Stimulated activated CD4-positive, alpha-beta T cell treated with anti-CD3 and anti-CD28 coated beads, Interleukin-4, amount 100 ng/mL, for 1 hour (primary cell): ENCODE measurements at regions not wholly inside any gene's neighbourhood (a gene's known extent, or its start where the extent isn't known, plus 50 kb on each side); places are given as distances from the start of the nearest gene placed in this dataset.
"Not testable (repeated sequence)": the region's sequence is repeated elsewhere in the genome, so short reads cannot be mapped to it uniquely, and the experiment has no call there.

Experiments
- DNase-seq: peaks from one replicate; pipeline ENCODE4 v3.0.0-alpha.2; 2020

- no peak for DNase-seq
Observed at GRCh38 chr7:17095931-17096330, 202.5 kb upstream of the AHR start.

- no peak for DNase-seq
Observed at GRCh38 chr7:17097668-17098297, 200.7 kb upstream of the AHR start.

GRCh38 chr7:17098515-17098914 lies 199.9 kb upstream of the AHR start:
- DNase-seq, result no peak

- no peak for DNase-seq
Observed at GRCh38 chr7:17099083-17099973, 199.1 kb upstream of the AHR start.

DNA sequence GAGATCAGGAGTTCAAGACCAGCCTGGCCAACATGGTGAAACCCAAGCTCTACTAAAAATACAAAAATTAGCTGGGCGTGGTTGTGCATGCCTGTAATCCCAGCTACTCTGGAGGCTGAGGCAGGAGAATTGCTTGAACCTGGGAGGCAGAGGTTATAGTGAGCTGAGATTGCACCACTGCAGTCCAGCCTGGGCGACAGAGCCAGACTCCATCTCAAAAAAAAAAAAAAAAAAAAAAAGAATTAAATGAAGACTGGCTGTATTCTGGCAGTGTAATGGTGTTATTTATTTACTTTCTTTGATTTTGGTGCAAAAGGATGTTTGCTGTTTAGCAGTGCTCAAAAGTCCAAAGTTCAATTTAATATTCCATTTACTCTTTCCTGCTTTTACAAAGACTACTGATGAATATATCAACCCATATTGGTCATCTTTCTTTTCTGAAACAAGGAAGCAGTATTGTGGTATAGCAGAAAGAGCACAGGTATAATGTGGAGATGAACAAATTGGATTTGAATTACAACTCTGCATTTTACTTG lies 198.4 kb upstream of the AHR start:
- not testable (repeated sequence) for DNase-seq

DNA sequence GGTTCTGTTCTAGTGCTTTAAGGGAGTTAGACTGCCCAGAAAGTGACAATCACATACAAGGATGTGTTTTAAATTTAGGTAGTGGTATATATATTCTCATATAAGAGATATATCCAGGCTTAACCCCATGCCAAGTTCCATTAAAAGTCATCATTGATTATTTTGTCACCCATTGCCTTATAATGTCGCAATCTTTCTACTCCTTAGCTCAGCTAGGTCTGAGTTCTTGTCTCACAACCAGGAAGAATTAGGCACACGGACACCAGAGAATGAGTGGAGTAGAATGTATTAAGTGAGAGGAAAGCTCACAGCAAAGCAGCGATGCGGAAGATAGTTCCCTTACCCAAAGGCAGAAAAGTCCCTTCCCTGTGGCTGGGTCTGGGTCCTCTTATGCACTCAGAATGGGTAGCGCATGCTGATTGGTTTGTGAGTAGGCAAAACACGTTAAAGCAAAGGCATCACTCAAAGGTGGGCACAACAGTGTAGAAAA lies 197.2 kb upstream of the AHR start:
- DNase-seq, result no peak

GRCh38 chr7:17103170-17103569 lies 195.3 kb upstream of the AHR start:
- no peak for DNase-seq

DNA sequence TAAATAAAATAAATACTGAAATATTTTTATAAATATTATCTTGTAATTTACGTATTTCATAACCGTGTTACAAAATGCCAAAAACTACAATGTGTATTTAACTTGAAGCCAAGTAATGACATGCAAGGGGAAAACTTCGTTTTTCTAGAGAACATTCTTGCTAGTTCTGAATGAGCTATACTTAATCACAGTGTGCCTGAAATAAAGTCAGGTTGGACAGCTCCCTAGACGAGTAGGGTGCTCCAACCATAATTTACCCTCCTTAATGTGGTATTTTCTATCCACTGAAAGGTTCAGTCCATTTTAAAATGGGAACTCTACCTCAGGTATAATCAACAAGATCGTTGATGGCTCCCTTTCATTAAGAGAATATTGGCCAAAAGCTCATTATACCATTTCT lies 194.5 kb upstream of the AHR start:
- no peak for DNase-seq

GRCh38 chr7:17104419-17104818 lies 194.0 kb upstream of the AHR start:
- DNase-seq, result no peak

DNA sequence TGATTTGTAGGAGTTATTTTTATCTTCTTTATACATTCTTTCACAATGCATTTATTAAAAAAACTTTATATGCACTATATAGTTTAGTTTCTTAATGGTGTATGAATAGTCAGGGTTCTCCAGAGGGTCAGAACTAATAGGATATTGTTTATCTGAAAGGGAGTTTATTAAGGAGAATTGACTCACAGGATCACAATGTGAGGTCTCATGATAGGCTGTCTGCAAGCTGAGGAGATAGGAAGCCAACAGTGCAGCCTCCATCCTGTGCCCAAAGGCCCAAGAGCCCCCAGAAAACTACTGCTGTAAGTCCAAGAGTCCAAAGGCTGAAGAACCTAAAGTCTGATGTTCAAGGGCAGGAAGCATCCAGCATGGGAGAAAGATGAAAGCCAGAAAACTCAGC lies 192.8 kb upstream of the AHR start:
- DNase-seq, result no peak

- DNase-seq, result no peak
Observed at GRCh38 chr7:17108049-17108584, 190.3 kb upstream of the AHR start.

DNA sequence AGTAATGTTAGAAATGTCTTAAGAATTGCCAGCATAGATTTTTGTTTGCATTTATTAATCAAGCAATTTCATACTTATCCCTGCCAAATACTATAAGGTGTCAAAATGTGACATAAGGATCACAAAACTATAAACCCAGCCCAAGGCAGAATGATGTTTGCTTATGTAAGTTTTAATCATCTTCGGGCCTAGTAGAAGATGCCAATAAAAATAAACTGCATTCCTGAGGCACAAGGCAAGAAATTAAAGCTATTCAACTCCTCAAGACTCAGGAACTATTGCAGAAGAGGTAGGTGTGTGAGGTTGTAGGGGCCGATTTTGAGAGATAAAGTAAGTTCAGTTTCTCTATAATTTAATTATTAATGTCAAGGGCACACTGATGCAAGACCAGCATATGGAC lies 189.4 kb upstream of the AHR start:
- DNase-seq, result no peak

- not testable (repeated sequence) for DNase-seq
Observed at GRCh38 chr7:17113770-17114169, 184.7 kb upstream of the AHR start.

DNA sequence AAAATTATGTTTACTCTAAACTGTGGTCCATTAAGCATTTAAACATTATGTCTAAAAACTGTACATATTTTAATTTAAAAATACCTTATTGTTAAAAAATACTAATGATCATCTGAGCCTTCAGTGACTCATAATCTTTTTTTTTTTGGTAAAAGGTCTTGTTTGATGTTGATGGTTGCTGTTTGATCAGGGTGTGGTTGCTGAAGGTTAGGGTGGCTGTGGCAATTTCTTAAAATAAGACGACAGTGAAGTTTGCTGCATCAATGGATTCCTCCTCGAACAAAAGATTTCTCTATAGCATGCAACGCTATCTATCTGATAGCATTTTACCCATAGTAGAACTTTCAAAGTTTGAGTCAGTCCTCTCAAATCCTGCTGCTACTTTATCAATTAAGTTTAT lies 180.0 kb upstream of the AHR start:
- no peak for DNase-seq

DNA sequence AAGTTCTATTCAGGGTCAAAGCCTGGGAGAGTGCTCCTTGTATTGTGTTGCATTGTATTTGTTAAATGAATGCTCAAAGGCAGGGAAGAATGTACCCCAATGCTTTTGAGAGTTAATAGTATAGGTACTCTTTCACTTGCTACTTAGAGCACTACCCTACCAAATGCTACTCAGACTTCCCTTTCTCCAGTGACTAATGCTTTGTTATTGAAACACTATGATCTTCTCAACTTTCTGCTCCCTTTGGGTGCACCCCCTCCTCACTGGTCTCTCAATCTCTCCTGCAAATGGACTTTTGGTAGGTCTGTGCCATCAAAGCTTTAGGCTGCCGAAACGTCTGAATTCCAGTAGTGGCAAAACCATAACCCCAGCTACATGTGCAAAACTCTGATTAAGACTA lies 177.7 kb upstream of the AHR start:
- DNase-seq, result no peak

- DNase-seq, result no peak
Observed at GRCh38 chr7:17121671-17122070, 176.8 kb upstream of the AHR start.

DNA sequence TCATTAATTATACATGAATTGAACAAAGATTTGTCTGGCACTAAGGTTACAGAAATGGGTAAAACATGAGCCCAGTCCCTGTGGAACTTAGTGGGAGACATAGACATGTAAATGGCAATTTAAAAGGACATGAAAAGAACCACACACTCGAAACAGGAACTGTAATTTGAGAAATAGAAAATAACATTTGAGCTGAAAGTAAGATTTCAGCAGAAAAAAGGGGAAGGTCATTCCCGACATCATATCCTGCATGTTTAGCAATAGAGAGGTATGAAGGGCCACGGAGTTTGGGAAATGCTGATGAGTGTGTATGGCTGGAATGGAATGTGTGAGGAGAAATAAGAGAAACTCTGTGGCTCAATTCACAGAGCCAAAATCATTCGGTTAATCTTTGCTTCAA lies 175.4 kb upstream of the AHR start:
- no peak for DNase-seq

DNA sequence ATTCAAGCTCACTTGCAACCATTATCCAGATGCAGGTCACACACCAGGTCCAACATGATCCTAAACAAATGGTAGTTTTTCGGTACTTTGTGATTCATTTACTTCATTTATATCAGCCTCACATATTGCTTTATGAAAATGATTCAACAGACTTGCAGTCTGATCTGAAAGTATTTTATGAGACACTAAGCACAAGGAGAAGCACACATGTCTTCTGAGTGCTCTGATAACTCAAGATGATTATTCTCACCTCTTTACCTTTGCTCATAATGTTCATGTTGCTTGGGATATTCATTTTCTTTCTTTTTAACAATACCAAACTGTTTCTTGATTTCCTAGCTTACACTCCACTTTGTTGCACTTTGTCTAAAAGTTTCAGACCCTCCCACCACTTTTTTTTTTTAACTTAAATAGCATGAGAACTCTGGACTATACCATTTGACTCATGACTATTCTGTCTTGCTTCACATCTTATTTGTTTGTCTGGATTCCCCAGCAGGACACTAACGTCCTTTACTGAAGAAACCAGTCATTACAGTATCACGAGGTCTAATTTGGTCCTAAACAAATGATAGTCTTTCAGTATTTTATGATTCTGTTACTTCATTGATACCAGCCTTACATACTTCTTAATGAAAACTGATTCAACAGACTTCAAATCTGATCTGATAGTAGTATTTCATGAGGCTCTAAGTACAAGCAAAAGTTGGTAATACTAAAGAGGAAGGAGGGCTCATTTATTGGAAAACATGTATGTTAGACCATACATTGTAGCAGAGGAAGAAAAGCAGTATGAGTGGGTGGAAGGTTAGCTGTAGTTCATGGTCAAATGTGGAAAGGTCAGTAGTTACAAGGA lies 171.8 kb upstream of the AHR start:
- DNase-seq, result no peak

DNA sequence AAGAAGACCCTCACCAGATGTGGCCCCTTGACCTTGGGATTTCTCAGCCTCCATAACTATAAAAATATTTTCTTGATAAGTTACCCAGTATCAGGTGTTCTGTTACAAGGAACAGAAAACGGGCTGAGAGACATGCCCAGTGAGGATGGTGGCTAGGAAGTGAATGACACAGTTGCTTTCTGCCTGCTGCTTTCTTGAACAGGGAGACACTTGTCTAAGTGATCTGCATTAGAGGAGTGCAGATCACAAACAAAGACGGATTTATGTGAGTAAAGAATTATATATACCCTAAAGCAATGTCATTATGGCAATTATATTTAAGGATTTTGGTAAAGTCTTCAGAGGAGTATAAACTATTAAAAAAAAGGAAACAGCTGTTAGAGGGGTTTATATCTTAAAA lies 169.2 kb upstream of the AHR start:
- no peak for DNase-seq

DNA sequence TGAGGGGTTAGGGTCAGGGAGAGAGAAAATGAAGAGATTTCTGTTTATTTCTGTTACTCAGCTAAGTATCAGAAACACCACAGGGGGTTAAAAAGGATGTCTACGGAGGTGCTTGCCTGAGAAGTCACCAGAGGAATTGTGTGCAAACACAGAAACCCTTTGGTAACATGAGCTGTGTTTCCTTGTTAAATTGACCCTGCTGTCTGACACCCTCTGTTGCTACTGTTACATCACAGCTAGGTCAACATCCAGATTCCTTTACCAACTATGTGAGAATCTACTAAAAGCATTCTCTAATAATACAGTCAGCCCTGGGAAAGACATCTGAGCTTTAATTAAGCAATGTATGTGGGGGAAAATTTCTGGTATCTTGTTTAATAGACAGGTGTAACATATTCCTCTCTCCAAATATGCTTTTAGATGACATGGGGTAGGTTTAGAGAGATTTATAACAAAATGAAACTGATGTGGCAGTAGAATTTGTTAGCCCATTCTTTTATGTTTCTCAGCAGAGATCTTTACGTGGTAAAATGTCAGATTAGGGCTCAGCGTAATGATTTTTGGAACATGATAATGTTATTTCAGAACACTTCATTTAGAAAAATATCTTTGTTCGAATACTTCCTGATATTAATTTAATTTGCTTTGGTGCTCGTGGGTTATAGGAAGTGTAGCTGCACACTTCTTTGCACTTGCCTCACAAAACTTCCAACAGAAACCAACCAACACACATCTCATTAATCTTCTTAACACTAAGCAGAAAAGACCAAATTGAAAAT lies 168.0 kb upstream of the AHR start:
- DNase-seq, result no peak

GRCh38 chr7:17131060-17131345 lies 167.4 kb upstream of the AHR start:
- no peak for DNase-seq

DNA sequence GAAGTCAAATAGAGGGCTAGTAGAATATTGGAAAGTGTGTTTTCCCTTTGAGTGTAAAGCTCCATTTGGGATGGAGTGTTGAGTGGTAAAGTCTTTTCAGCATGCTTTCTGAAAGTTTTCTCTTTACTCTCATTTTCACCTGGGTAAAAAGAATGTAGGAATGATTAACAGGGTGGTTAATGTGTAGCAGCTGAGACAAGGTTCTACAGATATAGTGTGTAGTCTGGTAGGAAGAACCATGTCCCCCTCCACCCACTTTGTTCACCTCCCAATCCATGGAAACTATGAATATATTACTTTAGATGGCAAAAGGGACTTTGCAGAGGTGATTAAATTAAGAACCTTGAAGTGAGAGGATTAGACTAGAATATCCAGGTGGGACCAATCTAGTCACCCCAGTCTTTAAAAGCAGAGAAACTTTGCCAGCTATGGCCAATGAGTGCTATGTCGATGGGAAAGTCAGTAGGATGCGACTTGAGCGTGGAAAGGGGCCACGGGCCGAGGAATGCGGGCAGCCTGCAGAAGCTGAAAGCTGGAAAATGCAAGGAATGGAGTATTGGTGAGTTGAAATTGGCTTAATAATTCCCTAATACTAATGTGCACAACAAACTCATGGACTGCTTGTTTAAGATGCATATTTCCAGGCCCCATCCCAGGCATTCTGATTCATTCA lies 166.3 kb upstream of the AHR start:
- no peak for DNase-seq
